GM21515 (cell line): ENCODE measurements at regions not wholly inside any gene's neighbourhood (a gene's known extent, or its start where the extent isn't known, plus 50 kb on each side); places are given as distances from the start of the nearest gene placed in this dataset.

Experiments
- ATAC-seq: cut with Tn5 transposase; IDR thresholded peaks from one replicate; pipeline ENCODE4 v1.9.1; 2021; ENCODE audit not compliant: unreplicated experiment

DNA sequence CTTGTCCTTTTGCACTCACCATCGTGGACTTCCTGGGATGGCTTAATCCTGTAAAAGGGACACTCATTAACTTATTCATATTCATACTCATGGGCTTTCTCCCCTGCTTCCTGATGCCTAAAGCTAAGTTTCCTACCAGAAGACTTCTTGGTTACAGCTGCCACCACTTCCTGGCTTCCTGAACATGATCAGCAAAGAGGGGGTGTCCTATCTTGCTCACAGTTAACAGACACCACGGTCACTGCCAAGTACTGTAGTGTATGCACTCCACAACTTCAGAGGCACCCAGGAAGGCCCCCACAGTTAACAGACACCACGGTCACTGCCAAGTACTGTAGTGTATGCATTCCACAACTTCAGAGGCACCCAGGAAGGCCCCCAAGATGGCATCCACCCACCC is 177.8 kb downstream of the SIPA1L2 start:
- no peak for ATAC-seq

DNA sequence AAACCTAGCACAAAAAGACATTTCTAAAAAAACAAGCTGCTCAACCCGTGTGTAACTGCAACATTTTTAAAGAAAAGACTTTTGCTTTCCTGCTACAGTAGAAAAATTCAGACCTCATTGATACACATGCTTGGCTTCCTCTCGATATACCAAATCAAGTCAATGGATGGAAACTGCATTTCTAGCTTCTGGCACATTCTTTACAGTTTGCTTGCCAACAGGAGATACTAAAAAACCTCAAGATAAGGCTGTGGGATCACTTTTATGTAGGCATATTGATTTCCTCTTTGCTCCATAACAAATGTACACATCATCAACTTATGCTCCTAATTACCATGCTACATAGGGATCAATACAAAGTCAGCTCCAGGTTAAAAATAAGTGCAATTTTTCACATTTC is 178.4 kb downstream of the SIPA1L2 start:
- ATAC-seq, result no peak

DNA sequence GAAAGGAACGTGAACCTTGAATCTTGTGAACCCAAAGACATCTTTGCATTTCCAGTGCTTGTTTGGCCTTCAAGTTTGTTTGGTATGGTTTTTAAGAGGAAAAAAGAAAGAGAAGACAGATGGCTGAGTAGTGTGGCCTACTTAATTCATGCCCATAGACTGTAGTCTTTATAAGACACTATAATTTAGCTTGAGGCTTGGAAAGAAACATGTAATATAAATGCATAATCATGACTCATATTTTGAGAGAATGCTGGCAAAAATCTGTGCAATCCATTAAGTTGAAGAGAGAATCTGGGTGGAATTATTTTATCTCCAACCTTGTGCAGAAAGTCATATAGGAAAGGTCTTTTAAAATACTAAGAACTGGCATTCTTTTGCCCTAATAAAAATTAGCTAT is 179.3 kb downstream of the SIPA1L2 start:
- no peak for ATAC-seq

DNA sequence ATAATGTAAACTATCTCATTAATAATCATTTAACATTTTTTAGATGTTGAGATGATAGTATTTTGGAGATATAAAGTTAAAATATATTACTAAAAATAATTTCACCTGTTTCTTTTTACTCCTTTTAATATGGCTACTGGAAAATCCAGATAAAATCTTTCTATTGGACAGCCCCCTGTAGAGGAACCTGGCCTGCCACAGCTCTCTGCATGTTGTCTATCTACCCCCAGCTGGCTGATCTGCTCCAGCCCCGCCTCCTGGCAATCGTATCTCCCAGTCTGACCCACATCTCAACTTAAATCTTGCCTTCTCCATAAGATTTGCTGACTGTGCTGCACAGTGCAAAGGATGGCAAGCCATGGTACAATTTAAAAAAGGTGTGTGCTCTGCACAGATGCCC is 182.8 kb downstream of the SIPA1L2 start:
- ATAC-seq, result no peak

DNA sequence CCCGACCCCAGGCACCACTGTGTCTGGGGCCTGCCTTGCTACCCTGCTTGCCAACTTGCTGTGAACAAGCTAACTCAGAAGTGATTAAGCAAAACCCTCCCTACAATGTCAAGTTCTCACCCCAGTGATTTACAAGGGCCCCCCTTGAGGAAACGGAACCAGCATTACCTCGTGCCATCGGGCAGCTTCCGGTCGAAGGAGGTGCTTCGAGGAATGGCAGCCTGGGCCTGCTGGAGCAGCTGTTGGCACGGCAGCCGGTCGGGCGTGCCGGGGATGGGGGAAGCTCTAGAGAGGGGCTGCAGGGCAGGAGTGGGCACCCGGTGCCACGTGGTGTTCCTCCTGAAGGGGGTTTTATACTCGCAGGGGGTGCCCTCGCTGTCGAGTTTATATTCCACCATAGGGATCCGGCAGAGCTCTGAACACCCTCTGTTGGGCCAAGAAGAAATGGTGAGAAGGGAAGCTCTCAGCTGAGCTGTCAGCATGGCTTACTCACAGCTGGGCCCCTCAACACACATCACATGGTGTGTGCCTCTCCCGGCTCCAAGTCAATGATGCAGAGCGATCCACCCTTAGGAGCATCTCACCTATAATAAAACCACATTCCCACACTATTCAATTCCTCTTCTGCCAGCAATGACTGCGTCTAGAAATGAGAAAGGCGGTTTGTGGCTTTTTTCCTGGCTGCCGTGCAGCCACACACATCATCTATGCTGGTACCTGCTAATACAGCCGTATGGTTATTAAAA is 184.4 kb downstream of the SIPA1L2 start:
- ATAC-seq, result no peak

DNA sequence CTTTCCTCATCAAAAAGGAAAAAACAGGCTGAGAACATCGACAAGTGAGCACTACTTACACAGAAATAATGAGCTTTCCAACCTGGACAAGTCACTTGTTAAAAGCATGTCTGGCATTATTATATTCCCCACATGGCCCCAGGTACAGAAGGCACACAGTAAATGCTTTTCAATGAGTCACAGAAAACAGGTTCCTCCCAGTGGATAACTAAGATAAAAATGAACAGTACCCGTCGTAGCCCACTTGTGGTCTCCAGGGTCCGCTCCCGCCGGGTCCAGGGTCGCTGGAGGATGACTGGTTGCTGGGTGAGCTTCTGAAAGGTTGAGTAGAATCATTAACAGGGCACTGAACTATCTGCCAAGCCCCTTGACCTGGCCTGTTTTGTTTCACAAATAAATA is 186.6 kb downstream of the SIPA1L2 start:
- no peak for ATAC-seq

DNA sequence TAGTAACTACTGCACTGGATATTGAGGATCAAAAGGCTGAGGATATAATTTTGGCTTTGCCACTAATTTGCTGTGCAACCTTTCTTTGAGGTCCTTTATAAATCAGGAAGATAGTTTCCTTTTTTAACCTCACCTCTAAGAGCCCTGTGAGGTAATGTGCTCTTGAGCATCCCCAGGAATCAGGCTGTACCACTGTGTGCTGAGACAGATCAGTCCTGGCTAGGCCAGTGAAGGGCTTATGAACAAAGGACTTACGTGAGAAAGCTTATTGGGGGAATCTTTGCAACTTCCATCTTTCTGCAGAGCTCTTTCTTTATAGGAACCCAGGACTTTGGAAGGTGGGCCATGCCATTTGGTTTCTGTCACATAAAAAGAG is 188.9 kb downstream of the SIPA1L2 start:
- ATAC-seq, result no peak

DNA sequence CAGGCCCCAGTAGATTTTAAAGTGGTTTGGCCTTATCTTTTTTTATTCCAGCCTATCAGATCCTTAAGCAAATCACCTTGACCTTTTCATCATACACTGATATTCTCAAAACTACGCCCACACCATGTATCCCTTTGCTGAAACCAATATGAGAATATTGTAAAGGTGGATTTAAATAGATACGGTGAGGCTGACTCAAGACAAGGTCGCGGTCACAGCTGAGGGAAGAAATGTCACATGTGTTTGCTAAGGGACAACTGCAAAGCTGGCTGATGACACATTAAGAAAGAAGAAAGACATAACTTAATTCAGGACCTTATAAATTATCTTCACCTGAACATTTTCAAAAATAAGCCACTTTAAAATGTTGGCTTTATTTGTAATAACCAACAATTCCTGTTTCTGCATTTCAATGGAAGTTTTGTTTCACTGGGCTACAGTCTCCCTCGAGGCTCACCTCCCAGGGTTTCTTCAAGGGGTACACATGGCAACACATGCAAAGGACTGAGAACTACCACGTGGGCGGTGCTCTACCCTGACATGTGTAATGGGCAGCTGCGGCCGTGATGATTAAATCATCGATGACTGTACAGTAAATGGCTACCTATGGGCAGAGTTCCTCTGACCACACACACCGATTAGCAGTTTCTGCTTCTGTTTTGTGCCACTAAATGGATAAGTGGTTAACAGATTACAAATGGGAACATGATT is 189.5 kb downstream of the SIPA1L2 start:
- ATAC-seq, result no peak

DNA sequence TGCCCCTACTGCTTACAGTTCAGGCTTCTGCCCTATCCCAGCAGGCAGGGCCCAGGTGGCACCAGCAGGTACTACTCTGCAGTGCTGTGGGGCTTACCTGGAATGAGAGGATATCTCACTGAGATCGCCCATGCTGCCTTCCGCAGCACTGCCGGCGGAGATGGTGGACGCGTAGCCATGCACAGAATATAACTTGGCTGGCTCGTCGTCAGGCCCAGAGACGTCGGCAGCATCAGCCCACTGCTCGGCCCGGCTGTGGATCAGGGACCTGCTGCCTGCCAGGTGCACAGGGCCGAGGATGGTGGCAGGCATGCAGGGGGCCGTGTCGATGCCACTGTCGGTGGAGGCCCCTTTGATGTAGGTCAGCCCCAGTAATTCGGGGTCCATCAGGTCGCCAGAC is 190.9 kb downstream of the SIPA1L2 start:
- no peak for ATAC-seq

DNA sequence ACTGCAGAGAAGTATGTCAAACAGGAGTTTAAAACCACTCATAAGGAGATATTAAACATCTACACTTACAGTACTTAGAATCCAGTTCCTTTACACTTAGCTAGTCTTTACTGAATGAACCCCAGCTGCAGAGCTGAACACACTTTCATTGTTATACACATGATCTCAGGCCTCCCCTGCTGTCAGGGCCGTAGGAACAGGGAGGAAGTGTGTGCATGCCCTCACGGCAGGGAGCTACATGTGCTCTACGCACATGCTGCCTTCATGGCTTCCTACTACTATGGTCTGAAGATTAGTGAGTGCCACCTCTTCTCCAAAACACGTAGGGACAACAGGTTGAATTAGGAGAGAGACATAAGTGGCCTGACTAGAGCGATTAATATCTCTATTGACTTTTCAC is 191.5 kb downstream of the SIPA1L2 start:
- ATAC-seq, result no peak

DNA sequence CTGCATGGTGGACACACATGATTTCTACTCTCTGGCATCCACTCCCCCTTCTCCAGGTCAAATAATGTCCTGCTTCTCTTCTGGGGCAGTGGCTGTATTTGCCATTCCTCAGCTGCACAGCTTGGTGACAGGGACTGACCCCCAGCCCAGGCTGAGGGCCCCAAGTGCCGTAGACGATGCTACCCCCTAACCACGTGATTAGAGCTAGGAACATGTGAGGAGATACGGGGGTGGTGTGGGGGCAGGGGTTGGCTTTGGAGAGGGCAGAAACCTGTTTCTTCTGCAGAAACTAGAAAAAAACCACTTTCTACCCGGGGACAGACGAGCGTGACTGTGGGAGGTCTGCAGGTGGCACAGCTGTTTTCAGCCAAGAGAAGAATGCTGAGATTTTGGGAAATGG is 192.4 kb downstream of the SIPA1L2 start:
- no peak for ATAC-seq

DNA sequence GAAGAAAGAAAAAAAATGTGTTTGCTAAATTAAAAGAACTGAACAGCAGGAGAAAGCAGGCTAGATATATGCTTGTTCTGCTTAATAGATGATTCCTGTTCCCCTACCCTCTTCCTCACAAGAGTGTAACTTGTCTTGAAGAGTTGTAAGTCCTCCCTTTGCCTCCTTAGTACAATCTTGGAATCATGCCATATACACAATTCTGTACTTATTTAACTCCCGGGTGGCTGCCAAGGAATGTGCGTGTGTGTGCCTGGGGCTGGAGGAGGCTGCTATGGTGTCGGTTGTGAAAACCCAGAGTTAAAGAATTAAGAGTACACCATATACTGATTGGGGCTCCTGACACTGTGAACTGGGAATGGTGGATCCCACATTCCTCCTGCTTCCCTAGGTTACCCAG is 194.2 kb downstream of the SIPA1L2 start:
- no peak for ATAC-seq

DNA sequence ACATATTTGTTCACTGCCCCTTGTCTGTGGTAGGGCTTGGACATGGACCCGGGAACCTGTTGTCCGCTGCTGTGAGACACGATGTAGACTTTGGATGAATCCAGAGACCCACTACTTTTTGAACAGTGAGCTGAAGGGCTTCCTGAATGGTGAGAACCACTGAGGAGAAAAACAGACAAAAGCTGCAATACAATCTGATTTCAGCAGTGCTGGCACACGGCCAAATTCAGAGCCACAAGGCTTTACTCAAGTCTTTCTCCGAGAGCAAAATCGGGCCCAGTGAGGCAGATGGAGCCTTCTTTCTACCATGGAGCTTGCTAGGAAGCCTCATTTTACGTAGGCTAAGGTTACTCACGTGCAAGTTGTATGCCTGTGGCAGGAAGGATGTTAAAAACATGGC is 197.6 kb downstream of the SIPA1L2 start:
- ATAC-seq, result no peak

DNA sequence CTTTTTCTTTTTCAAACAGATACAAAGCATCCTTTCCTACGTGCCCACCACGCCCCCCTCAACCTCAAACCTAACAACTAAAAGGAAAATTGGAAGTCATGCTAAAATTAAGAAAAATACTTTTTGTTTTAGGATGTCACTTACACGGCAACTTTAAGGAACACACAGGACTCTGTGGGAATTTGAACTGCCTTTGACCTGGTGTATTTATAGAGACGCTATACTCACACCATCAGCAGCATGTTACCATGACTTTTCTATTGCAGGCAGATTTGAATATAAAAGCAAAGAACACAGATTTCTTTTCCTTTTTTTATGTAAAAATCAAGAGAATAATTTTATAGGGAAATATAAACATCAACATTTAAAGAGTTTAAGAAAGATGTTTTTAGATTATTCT is 198.2 kb downstream of the SIPA1L2 start:
- no peak for ATAC-seq

DNA sequence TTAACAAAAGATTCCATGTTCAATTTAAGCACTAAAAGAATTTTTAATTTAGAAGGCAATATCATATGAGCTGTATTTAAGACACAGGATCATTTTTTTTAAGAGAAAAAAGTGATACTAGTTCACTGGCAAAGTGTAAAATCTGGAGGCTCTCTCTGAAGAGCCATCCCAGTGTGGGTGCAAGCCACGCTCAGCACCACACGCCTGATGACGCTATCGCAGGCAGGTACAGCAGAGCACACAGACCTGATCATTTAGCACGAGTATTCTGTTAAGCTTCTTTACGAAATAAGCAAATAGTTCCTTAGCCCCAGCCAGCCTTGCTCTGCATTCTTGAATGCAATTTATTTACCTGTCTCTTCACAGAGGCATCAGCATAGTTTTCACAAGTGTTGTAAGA is 198.6 kb downstream of the SIPA1L2 start:
- no peak for ATAC-seq

DNA sequence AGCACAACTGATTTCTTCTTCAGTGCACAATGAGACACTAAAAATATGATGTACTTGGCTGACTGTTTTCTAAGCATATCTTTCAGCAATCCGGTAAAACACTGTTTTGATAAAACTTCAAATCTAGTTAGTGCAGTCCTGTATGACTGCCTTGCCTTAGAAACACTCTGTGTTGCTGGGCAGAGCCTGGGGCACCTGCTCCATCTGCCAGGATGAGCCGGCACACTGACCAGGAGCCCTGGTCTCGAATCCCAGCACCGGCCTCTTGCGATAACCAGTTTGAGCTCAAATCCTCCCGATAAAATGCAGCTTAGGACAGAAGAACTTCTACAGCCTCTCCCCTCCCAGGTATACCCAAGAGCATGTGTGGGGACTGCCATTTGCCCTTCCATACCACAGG is 199.5 kb downstream of the SIPA1L2 start:
- no peak for ATAC-seq

DNA sequence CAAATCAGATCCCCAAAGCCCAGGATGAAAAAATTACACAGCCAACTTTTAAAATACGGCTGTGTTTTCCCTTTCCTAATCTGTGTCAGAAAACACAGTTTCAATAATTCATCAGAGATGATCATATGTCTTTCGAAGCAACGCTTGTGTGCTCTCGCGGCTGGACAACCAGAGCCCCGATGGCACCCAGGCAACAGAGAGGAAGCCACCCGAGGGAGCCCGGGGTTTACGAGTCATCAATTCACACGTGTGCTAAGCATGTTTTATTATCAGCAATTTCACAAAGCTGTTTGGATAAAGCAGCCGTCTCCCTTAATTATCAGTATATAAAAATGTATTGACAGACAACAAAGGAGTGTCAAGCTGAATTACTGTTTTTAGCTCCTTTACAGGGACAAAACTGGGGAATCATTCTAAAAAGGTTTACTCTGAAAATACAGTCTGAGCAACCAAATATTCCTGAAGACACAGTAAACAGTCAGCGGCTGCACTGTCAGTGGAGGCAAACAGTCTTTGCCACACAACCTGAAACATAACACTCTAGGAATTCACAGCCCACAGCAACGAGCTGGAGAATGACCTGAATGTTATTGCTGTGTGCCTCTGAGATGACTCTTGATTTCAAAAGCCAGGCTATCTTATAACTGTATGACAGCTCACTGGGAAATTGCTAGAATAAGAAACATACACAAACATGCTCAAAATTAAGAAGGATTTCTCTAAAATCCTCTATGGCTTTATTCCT is 201.0 kb downstream of the SIPA1L2 start:
- no peak for ATAC-seq

DNA sequence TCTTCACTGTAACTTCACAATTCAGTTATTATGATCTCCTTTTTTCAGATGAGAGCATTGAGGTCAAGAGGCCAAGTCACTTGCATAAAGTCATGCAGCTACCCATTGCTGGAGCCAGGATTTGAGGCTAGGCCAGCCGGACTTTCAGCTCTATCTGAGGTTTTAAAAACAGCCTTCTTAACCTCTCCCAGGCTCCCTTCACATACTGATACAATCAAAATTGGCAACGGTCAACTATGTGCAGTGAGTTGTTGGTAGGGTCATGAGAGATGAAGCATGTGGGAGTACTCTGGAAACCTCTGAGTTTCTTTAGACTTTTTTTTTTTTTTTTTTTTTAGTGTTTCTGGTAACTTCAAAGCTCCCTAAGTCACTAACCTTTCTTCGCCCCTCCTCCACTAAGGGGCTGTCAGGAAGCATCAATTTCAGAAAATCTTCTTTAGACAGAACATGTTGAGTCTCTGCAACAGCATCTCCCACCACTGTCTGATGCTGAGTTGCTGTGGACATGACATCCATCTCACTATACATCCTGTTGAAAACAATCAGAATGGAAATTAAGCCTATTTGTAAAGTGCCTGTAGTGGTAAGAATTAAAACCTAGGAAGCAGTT is 201.8 kb downstream of the SIPA1L2 start:
- no peak for ATAC-seq

DNA sequence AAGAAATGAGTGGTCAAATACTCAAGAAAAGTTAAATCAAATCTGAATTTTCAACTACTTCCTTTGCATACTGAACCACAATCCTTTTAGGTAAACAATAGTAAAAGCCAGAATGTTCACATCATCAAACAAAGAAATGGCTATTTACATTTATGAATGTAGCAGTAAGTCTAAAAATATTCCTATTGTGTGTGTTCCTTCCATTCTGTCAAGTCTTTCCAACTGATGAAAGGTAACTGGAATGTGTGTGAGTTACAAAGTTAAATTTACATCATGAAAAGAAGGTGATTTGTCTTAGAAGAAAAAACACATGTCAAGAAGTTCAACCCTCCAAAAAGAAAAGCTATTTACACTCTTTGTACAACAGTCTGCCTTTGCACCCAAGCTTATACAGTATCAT is 203.1 kb downstream of the SIPA1L2 start:
- ATAC-seq, result no peak

DNA sequence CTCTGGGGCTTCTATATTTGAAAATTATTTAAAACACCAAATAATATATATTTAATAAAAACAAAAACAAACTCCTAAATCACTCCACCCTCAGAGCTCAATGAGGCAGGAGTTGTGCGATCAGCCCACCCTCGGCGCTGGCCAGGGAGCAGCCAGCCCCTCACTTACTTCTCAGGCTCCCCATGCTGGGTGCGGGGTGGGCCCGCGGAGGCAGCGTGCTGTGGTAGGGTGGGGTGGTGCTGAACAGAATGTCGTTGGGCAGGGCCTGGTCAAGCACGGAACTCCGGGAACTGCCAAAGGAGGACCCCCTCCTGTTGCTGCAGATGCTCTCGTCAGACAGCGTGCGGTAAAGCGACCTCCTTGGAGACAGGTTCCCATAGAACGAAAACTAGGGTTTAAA is 204.5 kb downstream of the SIPA1L2 start:
- no peak for ATAC-seq

DNA sequence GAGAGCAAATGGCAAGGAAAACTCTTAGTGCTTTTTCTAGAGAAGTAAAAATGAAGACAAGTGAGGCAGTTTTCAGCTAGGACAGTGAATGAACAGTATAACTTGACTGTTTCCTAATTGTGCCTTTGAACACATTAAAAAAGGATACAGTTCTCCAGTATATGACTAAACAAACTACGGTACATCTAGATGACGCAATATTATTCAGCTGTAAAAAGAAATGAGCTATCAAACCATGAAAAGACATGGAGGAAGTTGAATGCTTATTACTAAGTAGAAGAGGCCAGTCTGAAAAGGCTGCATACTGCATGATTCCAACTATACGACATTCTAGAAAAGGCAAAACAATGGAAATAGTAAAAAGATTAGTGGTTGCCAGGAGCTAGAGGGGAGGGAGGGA is 206.3 kb downstream of the SIPA1L2 start:
- ATAC-seq, result no peak

DNA sequence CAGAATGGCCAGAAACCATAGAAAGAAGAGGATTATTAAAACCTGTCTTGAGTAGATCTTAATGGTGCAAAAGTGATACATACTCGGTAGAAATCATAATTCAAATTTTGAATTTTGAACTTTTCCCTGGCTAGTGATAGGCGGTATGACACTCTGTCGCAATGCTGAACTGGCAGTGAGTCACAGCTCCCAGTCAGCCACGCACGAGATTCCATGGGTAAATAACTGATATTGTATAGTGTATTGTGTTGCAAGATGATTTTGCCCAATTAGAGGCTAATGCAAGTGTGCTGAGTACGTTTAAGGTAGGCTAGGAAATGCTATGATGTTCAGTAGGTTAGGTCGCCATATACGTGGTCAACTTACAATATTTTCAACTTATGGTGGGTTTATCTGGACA is 207.0 kb downstream of the SIPA1L2 start:
- ATAC-seq, result no peak
